HepG2 (cell line): ENCODE measurements at regions not wholly inside any gene's neighbourhood (a gene's known extent, or its start where the extent isn't known, plus 50 kb on each side); places are given as distances from the start of the nearest gene placed in this dataset.
"Not testable (repeated sequence)": the region's sequence is repeated elsewhere in the genome, so short reads cannot be mapped to it uniquely, and the experiment has no call there.

Experiments used
- KDM1A ChIP-seq: IDR thresholded peaks from 2 replicates; pipeline ENCODE4 v1.6.1; 2016; ENCODE audit warnings: missing compliant biosample characterization
- POLR2A ChIP-seq, 2 experiments: IDR thresholded peaks; 2 replicates each; pipeline ENCODE4 v1.6.1; 2011; ENCODE audit warnings: low read depth in 2 of 2, low read length in 2 of 2, mild to moderate bottlenecking in 1 of 2, moderate library complexity in 1 of 2; ENCODE audit not compliant: insufficient read depth in 1 of 2
- ZBTB34 ChIP-seq: sonication (generic); formaldehyde crosslinking; IDR thresholded peaks from 2 replicates; pipeline ENCODE4 v1.8.0; 2022; ENCODE audit warnings: mild to moderate bottlenecking, missing genetic modification reagents
- ZNF75D ChIP-seq: sonication (generic); formaldehyde crosslinking; IDR thresholded peaks from 2 replicates; pipeline ENCODE4 v1.8.1; 2023; ENCODE audit warnings: missing genetic modification reagents, mild to moderate bottlenecking, borderline replicate concordance
- TF ChIP-seq, protein P1 (sequence below): sonication (generic); formaldehyde crosslinking; IDR thresholded peaks from 2 replicates; pipeline ENCODE4 v1.4.0; 2020; ENCODE audit warnings: missing genetic modification reagents
- TF ChIP-seq, protein P2 (sequence below): sonication (generic); formaldehyde crosslinking; IDR thresholded peaks from 2 replicates; pipeline ENCODE4 v1.5.1; 2020; ENCODE audit warnings: missing genetic modification reagents, mild to moderate bottlenecking, borderline replicate concordance

DNA sequence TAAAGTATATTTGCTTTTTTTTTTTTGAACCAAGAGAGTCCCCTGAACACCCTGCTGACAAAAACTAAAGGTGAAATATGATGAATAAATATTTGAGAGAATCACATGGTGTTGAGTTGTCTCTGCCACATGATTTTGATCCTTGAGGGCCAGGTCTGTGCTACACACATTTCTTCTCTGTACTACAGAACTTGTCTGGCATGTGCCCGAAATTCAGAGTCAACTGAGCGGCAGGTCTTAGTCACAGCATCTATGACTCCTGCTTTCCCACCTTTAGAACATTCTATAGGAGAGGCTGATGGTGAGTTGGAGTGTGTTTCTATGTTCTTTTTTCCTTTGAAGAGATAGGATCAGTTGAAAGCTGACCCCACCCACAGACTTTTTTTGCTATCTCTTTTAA lies 79.0 kb upstream of the NBPF19 start:
- TF ChIP-seq, protein P1, sequence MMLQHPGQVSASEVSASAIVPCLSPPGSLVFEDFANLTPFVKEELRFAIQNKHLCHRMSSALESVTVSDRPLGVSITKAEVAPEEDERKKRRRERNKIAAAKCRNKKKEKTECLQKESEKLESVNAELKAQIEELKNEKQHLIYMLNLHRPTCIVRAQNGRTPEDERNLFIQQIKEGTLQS (CRISPR knock-in tag), result not testable (repeated sequence)
- TF ChIP-seq, protein P2, sequence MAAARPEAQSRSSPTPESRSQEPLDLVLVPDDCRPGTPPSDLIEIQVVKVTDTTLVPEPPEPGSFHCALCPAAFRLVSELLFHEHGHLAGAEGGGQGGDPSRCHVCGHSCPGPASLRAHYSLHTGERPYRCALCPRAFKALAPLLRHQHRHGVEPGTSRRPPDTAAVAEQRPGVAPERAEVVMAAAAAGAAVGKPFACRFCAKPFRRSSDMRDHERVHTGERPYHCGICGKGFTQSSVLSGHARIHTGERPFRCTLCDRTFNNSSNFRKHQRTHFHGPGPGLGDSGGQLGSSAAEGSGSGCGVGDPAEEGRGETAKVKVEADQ (CRISPR knock-in tag), result not testable (repeated sequence)
- TF ChIP-seq ZNF75D (CRISPR knock-in tag); ZBTB34 (CRISPR knock-in tag); POLR2A (IDR thresholded peaks at IDR 0.05; ENCODE audit: insufficient read depth in 1 of 2, low read depth in 2 of 2, low read length in 2 of 2); KDM1A: not testable (repeated sequence)
